BE2C (cell line): ENCODE measurements at regions not wholly inside any gene's neighbourhood (a gene's known extent, or its start where the extent isn't known, plus 50 kb on each side); places are given as distances from the start of the nearest gene placed in this dataset.
"Not testable (repeated sequence)": the region's sequence is repeated elsewhere in the genome, so short reads cannot be mapped to it uniquely, and the experiment has no call there.

ENCODE experiments used
- DNase-seq: peaks from one replicate; pipeline ENCODE4 v3.0.0-alpha.2; 2020
- H3K27me3 ChIP-seq: fragments of 250-450 bp; sonication (Bioruptor Pico); 2 replicates; pipeline ENCODE4 v1.5.1; 2020; ENCODE audit warnings: mild to moderate bottlenecking
- H3K36me3 ChIP-seq: fragments of 250-450 bp; sonication (Bioruptor Pico); 2 replicates; pipeline ENCODE4 v1.5.1; 2020; ENCODE audit warnings: mild to moderate bottlenecking
- H3K4me1 ChIP-seq: fragments of 250-450 bp; sonication (Bioruptor Pico); 2 replicates; pipeline ENCODE4 v1.5.1; 2020
- H3K4me3 ChIP-seq: 2 replicates; pipeline ENCODE4 v1.5.1; 2011; ENCODE audit warnings: low read depth, low read length
- H3K9me3 ChIP-seq: fragments of 250-450 bp; sonication (Bioruptor Pico); 2 replicates; pipeline ENCODE4 v1.5.1; 2020
- CTCF ChIP-seq: IDR thresholded peaks from 2 replicates; pipeline ENCODE4 v1.5.1; 2012; ENCODE audit warnings: mild to moderate bottlenecking, low read depth, low read length

GRCh38 chr3:137172728-137173127 is 214.9 kb downstream of the IL20RB start:
- no peak for DNase-seq

GRCh38 chr3:137174514-137174913 is 216.7 kb downstream of the IL20RB start:
- Histone ChIP-seq H3K36me3 (no peaks in the 10 kb centered on the region), H3K4me1 (no peaks in the 10 kb centered on the region), H3K27me3 (no peaks in the 10 kb centered on the region), H3K9me3 (no peaks in the 10 kb centered on the region), H3K4me3 (no peak overlapping the region)
- TF ChIP-seq CTCF: no peak
- DNase-seq: no peak

More at GRCh38 chr3:137172728-137173127, 214.9 kb downstream of the IL20RB start:
- H3K4me3 ChIP-seq: no peak overlapping the region
- H3K4me1 ChIP-seq: no peaks in the 10 kb centered on the region
- H3K36me3 ChIP-seq: no peaks in the 10 kb centered on the region
- no peaks in the 10 kb centered on the region for H3K27me3 ChIP-seq
- H3K9me3 ChIP-seq: no peaks in the 10 kb centered on the region
- TF ChIP-seq CTCF: no peak

- Histone ChIP-seq H3K9me3 (no peaks in the 10 kb centered on the region), H3K27me3 (no peaks in the 10 kb centered on the region), H3K4me3 (no peak overlapping the region), H3K36me3 (no peaks in the 10 kb centered on the region), H3K4me1 (no peaks in the 10 kb centered on the region)
- no peak for DNase-seq
- no peak for TF ChIP-seq CTCF
These were observed 222.4 kb downstream of the IL20RB start for GRCh38 chr3:137180220-137180619.

GRCh38 chr3:137191133-137191923 is 233.5 kb downstream of the IL20RB start:
- no peaks in the 10 kb centered on the region for H3K27me3 ChIP-seq
- H3K9me3 ChIP-seq: no peaks in the 10 kb centered on the region
- H3K4me3 ChIP-seq: no peak overlapping the region
- H3K36me3 ChIP-seq: no peaks in the 10 kb centered on the region
- TF ChIP-seq CTCF: no peak
- H3K4me1 ChIP-seq: no peaks in the 10 kb centered on the region
- no peak for DNase-seq

- H3K4me3 ChIP-seq: no peak overlapping the region
- no peaks in the 10 kb centered on the region for H3K9me3 ChIP-seq
- no peaks in the 10 kb centered on the region for H3K36me3 ChIP-seq
- no peaks in the 10 kb centered on the region for H3K27me3 ChIP-seq
- TF ChIP-seq CTCF: no peak
- no peaks in the 10 kb centered on the region for H3K4me1 ChIP-seq
- DNase-seq: no peak
These were observed 234.2 kb downstream of the IL20RB start for GRCh38 chr3:137191951-137192350.

GRCh38 chr3:137194301-137194700 is 236.5 kb downstream of the IL20RB start:
- TF ChIP-seq CTCF: no peak

GRCh38 chr3:137198374-137198773 is 240.6 kb downstream of the IL20RB start:
- H3K27me3 ChIP-seq, H3K4me3 ChIP-seq, H3K36me3 ChIP-seq, DNase-seq, H3K9me3 ChIP-seq, H3K4me1 ChIP-seq: not testable (repeated sequence)

More at GRCh38 chr3:137194301-137194700, 236.5 kb downstream of the IL20RB start:
- Histone ChIP-seq H3K4me1 (no peaks in the 10 kb centered on the region), H3K27me3 (no peaks in the 10 kb centered on the region), H3K9me3 (no peaks in the 10 kb centered on the region), H3K4me3 (no peak overlapping the region), H3K36me3 (no peaks in the 10 kb centered on the region)
- DNase-seq: no peak
